CD4-positive, alpha-beta T cell treated with Interleukin-17A for 4 hours (primary cell): ENCODE measurements at regions not wholly inside any gene's neighbourhood (a gene's known extent, or its start where the extent isn't known, plus 50 kb on each side); places are given as distances from the start of the nearest gene placed in this dataset.

ENCODE experiments used
- DNase-seq: peaks from one replicate; pipeline ENCODE4 v3.0.0-alpha.2; 2020; ENCODE audit warnings: mixed read lengths

DNA sequence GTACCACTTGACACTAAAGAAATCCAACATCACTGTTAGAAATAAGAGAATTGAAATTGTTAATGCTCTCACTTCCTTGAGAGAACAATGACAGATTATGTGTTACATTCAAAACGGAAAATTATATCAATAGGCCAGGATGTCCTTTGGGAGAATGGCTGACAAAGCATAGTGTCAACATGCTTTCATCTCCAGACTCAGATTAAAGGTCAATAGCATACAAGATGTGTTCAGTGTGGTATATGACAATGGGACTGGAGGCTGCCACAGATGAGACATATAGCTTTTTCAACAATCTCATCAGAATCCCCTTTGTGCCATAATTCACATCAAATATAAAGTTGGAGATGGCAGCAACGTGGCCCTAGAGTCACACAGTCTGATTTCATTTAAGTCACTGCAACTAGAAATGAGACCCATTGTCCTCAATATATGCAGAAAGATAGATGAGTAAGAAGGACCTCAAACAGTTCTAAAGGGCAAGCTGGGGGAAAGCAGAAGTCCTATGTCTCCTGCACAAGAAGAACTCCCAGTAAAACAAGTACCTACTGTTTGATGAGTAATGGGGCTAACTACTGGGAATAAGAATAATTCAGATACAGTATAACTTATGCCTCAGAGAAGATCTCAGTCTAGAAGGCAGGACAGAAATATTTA is 327.9 kb downstream of the TTLL7 start:
- DNase-seq, result no peak

DNA sequence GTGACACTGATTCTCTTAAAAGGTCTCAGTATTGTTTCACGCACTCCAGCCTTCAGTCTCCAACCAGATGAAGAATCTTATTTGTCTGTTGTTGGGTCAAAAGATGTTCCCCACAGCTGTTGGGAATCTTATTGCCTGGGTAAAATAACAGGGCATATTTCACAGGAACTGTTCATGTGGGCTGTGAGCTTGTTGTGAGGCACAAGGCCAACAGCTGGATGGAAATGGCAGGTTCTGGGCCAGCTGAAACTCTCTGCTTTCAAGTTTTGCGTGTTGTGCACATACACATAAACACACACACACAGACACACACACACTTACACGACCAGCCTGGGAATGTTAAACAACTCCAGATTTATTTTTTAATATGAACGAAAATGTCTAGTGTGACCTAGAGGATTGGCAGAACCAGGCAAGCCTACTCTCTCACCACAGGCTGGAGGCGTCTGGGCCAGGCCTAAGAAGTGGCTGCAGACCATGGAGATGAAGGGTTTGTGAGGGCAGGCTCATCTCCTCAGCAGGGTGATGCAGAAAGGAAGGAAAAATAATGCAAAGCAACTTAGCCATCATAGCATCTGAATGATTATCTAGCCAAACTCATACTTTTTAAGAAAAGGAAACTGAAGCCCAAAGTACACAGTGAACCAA is 357.0 kb downstream of the TTLL7 start:
- no peak for DNase-seq

DNA sequence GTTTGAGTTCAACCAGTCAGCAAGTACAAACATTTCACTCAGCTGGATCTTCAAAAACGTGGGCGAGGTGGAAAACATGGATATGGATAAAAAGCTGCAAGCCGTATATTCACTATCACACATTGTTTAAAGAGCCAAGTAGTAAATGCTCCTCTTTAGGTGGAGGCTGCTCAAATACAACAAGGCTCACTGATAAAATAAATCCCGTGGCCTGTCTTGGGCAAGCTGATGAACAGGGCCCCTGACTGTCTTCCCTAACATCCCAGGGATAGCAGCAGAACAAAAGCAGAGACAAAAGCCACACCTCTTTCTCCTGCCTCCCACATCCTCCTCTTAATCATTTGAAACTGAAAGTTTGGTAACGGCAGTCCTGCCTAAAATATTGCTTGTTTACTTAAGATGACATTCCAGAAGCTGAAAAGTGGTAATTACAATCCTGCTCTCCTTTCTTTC is 357.7 kb downstream of the TTLL7 start:
- no peak for DNase-seq

DNA sequence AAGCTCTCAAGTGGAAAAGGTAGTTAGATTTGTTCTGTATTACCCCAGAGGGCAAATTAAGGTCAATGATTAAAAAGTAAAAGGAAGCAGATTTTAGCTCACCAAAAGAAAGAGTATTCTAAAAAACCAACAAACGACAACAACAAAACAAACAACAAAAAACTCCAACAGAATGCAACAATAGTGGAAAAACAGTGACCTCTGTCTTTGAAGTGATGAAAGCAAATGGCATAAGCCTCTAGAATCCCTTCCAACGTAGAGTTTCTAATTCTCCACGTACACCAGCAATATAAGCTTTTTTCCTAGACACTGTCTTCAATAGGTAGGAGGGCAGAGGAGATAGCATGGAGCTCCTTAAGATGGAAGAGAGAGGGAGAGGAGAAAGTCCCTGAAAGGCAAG is 359.1 kb downstream of the TTLL7 start:
- no peak for DNase-seq

DNA sequence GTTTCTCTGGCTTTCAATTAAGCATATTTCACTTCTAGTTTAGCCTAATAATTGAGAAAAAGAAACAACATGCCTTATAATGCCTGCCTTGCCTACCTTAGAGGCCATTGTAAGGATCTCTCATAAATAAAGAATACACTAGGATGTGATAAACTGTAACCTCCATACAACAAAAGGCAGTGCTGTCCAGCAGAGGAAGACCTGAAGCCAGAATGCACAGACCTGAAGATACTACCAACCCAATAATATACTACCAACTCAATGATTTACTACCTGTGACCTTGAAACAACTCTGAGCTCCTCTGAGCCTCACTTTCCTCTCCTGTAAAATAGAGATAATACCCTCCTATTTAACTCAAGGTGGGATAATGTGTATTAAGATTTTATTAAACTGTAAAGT is 361.3 kb downstream of the TTLL7 start:
- DNase-seq, result no peak

DNA sequence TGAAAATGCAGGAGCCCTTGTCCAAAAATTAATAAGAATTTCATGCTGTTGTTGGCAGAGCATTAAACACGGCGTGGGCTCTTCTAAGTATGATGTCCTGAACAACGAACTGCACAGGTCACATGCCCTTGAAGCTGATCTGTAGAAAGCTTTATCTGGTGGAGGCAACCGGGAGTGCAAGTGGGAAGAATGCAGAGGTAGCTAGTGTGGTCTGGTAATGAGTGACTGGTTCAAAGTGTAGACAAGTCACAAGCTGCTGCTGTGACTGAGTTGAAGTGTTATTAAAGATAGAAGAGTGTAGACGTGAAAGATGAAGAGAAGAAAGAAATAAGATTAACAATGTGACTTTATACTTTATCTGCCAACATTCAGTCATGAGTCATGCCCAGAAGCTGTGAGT is 361.9 kb downstream of the TTLL7 start:
- no peak for DNase-seq

DNA sequence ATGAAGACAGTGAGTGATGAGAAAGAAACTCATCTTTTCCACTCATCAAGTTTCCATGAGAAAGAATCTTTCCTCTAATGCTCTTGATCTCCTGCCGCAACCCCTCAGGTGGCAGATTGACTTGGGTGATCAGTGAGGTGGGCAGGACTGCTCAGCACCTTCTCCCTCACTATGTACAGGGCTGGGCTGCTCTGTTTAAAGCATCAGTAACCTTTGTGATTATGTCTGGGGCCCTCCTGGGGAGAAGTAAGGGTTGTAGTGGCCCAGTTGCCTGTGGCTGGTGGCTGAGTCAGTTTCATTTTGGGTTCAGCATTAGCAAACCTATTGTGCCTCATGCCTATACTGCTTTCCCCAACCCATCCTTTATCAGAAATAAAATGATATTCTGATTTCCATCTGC is 366.0 kb downstream of the TTLL7 start:
- DNase-seq, result no peak

DNA sequence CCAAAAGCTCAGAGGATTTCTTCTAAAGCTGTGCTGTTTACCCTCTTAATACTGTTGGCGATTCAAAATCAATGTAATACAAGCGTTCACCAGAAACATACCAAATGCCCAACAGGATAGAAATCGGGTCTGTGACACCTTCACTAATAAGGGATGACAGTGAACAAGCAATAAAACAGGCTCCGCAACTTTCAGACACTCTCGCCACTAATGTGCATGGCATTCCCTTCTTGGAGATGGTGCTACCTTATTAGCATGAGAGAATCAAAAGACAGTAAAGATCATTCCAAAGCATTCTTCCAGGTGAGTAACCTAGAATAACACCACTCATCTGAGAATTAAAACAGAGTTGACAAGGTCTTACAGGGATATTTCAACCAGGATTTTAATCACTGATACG is 367.1 kb downstream of the TTLL7 start:
- DNase-seq, result no peak

DNA sequence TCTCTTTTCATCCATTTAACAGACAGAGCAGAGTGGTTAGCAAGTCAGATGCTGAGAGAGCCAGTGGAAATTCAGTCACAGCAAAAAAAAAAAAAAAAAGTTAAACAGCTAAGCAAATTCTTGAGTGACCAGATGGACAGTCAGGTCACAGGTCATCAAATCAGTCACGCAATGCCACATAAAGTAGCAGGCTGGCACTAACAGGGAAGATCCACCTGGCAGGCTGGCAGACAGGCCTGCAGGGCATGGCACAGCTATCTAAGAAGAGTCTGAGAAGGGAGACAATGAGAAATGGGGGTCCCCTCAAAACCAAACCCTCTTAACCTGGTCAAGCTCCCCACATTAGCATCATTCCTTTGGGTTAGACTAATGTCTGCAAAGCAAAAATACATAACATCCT is 371.9 kb downstream of the TTLL7 start:
- DNase-seq, result no peak

DNA sequence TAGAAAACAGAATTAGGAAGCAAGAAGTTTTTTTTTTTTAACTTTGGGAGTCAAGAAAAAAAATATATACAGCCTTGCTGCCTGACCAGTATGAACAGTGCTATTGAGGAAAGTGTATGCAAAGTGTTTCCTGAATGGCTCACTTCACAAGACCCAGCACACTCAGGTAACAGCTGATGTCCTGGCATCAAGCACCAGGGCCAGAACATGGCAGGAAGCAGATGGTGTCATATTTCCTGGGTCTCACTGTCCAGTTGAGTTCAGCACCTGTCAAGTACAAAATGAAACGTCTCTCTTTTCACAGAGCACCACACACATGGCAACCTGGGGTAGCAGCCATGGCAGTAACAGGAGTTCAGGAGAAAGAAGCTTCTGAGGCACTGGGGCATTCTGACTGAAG is 372.3 kb downstream of the TTLL7 start:
- DNase-seq, result no peak

DNA sequence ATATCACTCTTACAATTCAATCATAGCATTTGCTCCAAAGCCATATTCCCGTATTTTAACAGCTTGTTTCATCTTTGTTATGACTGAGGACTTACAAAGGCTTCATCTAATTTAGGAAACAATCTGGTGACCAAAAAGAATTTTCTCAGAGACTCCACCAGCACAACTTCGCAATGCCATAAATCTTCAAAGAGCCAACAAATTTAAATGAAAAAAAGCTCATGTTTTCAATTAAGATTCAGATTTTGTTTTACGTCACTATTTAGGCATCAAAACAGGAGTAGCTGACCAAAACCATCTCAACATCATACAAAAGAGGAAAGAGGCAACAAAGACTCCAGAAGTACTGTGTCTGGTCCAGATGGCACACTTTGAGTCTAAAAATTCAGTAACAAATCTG is 373.3 kb downstream of the TTLL7 start:
- DNase-seq, result no peak

DNA sequence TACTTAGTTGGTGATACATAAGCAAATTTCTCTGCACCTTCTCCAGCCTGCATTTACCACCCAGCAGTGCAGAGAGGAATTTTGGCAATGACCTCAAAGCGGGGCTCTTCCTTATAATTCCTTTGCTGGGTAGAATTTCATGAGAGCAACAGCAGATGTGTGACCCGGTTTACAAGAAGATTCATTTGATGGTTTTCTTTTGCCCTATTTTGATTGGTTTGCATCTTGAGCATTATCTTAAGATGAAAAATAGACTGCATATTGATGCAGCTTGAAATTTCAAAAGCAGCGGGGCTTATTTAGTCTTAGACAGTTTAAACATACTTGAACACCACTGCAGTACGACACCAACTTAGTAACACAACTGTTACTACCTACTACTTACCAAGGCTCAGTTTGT is 378.9 kb downstream of the TTLL7 start:
- no peak for DNase-seq

DNA sequence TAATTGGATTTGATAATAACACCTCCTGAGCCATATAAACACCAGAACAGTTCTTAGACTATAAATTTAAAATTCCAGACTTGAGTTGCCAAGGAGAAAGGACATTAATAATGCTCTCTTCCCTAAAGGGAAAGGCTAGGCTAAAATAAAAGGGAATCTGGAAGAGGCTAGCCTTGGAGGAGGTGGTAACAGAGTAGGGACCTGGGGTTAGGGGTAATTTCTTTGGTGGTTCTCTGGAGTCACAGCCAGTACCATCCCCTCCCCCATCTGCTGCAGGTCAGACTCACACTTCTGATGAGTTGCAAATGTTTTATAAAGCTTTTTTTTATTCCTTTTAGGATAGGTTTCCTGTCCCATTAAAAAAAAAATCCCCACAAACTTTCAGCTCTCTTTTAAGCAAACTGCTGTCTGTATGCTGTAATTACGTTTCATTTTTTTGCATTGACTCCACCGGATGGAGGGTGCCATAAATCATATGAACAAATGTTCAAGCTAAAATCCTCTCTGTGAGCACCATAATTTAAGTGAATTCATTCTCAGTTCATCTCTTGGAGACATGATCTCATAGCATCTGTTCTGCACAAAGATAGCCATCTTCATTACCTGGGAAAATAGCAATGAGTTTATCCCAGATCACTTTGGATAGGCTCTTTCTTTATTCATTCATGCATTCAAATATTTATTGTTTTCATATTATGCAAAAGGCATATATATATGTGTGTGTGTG is 379.6 kb downstream of the TTLL7 start:
- DNase-seq, result no peak

DNA sequence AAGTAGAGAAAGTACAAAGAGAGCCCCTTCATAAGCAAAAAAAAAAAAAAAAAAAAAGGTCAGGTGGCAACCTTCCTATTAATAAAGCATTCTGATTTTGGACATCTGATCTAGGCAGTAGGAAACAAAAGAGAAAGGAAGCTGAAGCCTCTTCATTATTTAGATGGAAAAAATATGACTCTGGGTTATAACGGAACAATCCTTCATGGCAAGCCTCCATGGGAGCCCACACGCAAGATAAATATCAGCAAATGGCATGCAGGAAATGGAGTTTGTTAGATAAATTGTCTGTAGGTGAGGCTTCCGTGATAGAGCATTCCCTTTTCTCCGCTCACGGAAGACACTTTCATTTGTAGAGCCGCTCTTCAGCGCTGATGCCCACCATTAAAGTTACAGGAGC is 381.0 kb downstream of the TTLL7 start:
- no peak for DNase-seq

DNA sequence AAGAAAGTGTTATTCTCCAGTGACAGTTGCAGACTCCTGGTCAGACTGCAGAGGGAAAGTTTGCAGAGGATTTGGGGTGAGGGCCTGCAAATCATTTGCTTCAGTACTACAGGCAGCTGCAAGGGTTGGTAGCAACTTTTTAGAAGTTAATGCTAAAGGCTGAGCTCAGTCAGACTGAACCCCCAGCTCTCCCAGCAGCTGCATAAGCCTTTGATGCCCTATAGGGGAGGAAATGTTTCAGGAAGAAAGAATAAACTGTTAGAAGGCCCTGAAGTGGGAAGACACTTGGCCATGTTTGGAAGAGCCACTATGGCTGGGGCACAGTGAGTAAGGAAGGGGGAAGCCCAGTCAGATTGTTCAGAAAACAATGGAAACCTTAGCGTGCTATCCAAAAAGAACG is 383.6 kb downstream of the TTLL7 start:
- no peak for DNase-seq

DNA sequence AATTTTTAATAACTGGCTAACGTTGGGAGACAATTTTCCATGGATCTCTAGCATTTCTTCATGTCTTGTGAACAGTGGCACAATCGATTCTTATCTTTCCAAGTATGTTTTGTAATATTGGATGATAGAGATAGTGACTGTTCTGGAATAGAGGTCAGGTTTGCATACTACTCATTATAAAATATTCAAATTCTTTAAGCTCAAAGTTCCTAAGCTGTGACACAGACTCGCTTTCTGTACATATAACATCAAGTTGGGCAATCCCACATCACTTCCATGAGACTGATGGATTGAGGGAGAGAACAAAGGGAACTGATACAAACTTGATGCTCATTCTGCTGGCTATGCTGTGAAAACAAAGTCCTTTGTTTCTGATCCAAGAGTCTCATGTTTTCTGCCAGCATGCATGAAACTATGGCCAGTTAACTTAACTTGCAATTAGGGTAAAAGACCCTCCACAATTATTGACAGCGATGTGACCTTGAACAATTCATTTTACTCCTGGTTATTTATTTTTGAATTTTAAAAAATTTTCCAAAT is 392.4 kb downstream of the TTLL7 start:
- DNase-seq, result no peak

DNA sequence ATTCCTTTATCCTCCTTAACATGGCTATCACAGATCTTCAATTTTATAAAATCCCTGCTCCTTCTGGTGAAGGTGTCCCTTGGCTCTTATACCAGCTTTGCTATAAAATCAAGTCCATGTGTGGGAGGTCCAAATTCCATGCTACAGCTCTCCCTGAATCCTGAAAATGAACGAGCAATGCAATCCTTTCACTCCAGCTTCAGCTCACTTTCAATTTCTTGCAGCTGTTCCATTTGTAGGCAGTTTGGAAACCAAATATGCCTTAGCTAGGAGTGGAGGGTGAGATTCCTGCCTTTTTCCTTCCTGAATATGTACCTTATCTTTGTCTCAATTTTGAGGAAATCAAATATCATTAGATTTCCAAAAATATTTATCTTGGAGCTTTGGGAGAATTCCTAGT is 402.6 kb downstream of the TTLL7 start:
- no peak for DNase-seq

DNA sequence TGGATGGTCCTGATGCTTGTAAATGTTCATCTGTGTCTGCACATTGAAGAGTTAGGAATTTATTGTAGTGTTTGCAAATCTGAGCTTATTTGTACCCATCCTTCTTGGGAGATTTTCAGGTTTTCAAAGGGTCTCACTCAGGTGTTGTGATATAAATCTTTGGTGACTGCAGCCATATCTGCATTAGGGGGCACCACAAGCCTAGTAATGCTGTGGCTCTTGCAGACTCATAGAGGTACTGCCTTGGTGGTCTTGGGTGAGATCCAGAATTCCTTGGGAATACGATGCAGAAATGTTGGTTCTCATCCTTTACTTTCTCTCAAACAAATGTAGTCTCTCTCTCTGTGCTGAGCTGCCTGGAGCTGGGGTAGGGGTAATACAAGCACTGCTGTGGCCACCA is 405.9 kb downstream of the TTLL7 start:
- DNase-seq, result no peak

DNA sequence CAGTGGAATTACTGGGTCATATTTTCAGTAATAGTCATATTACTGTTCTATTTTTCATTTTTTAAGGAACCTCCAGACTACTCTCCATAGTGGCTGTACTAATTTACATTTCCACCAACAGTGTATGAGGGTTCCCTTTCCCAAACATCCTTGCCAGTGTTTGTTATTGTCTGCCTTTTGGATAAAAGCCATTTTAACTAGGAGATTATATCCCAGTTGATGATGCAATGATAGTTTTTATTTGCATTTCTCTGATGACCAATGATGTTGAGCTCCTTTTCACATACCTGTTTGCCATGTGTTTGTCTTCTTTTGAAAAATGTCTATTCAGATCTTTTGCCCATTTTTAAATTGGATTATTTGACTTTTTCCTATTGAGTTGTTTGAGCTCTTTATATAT is 410.8 kb downstream of the TTLL7 start:
- DNase-seq, result no peak

DNA sequence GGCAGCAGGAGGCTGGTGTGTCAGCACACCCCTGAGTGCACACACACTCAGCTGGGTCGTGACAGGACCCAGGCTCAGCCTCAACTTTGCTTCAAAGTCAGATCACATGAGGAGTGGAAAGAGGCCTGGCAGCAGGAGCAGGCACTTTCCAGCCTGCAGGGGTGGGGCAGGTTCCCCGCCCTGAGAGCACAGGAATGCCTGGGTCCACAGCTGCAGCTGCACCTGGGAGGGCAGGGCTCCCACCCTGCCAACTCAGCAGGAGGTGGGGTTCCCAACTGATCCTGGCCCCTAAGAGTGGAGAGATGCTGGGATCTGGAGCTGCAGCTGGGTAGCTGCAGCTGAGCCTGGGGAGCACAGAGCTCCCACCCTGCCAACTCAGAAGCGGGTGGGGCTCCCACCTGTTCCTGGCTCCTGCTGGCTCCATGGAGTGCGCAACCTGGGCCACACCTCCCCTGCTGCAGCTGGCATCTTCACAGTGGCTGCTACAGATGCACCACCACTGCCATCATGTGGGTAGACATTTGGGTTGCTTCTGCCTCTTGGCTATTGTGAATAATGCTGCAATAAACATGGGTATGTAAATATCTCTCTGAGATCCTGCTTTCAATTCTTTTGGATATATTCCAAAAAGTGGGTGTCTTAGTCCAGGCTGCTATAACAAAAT is 415.4 kb downstream of the TTLL7 start:
- DNase-seq, result peak; percentile 65

DNA sequence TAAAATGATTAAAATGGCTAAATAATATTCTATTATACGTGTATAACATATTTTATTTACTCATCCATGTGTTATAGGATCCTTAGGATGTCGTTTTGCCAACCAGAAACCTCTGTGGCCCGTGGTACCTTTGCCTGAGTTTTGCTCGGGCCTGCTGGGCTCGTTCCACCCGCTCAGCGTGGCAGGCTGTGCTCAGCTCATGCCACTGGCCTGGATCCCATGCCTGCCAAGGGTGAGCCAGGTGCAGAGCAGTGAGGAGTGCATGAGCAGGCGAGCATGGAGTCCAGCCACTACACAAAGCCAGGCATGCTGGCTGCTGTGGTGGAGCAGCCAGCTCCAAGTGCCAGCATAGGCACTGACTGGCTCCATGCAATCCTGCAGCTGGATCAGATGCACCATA is 417.2 kb downstream of the TTLL7 start:
- no peak for DNase-seq

DNA sequence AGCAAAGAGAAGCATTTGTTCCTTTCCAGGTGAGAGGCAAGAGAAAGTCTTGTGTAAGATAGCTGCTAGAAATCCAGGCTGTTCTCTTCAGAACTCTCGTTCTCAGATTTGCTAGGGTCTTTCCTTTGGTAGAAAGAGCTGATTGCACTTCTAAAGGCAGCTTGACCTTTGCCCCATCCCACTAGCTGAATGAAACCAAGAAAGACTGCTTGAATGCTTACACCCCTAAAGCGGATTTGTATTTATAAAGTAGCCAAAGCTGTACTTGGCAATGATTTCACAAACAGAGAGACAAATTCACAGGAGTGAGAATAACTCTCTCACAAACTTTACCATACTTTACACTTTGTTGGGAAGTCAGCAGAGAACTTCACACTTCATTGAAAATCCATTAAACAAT is 424.1 kb downstream of the TTLL7 start:
- DNase-seq, result no peak

DNA sequence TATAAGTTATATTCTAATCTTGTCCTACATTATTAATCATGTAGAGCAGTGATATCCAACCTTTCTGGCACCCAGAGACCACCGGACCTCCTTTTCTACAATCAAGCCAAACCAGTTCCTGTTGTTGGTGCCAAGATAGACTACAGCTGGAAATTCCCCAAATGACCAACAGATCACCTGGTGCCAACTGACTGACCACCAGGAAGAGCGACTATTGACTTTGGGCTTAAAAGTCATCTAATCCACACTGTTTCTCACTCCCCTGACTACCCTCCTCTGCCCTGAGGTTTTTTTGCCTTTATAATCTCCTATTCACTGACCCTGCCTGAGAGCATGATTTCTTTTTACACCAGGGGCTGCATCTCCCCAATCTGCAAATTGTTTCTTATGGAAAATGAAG is 425.2 kb downstream of the TTLL7 start:
- DNase-seq, result no peak

DNA sequence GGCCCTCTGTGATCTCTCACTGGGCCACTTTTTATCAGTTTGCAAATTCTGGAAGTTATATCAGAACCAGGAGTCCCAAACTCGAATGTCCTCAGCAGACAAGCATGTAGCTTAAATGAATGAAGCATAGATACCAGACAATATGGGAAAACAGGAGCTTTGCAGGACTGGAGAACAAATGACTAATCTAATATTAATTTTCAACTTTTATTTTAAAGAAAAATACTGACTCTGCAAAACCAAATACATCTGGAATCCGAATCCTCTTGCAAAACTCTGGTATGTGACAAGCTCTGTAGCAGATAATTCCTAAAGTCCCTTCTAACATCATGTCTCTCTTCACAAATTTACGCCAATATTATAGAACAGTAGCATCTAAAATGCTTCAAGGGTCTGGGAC is 427.4 kb downstream of the TTLL7 start:
- no peak for DNase-seq
